CD8-positive, alpha-beta memory T cell (primary cell): ENCODE measurements at regions not wholly inside any gene's neighbourhood (a gene's known extent, or its start where the extent isn't known, plus 50 kb on each side); places are given as distances from the start of the nearest gene placed in this dataset.
A peak's percentile ranks its signal among the peaks of the same experiment; 100 is the strongest.
"Not testable (repeated sequence)": the region's sequence is repeated elsewhere in the genome, so short reads cannot be mapped to it uniquely, and the experiment has no call there.

Experiments
- CTCF ChIA-PET: fragments of 350-600 bp; sonication (Branson Sonifier 250); formaldehyde crosslinking; loops from one replicate; lab custom pipeline; 2021; ENCODE audit warnings: antibody characterized with exemption; lab: Charles Lee
- POLR2A ChIA-PET: fragments of 350-600 bp; sonication (Branson Sonifier 250); formaldehyde crosslinking; loops from one replicate; lab custom pipeline; 2021; ENCODE audit warnings: antibody characterized with exemption; lab: Charles Lee
- DNase-seq, 5 donors: peaks; one replicate each; pipeline versions ENCODE4 v3.0.0 to v3.0.0-alpha.2; 2020 to 2022; ENCODE audit warnings: mixed read lengths in 1 of 5
- H3K27ac ChIP-seq: one replicate; pipeline ENCODE4 v1.7.0; 2013; ENCODE audit warnings: low read depth, mild to moderate bottlenecking, low read length, moderate library complexity
- H3K27me3 ChIP-seq: 2 replicates; pipeline ENCODE4 v1.7.0; 2013; ENCODE audit warnings: low read length, mild to moderate bottlenecking; ENCODE audit not compliant: insufficient read depth, poor library complexity, severe bottlenecking
- H3K36me3 ChIP-seq: 2 replicates; pipeline ENCODE4 v1.7.0; 2013; ENCODE audit warnings: mild to moderate bottlenecking, low read length, moderate library complexity; ENCODE audit not compliant: insufficient read depth
- H3K4me1 ChIP-seq: 2 replicates; pipeline ENCODE4 v1.7.0; 2013; ENCODE audit warnings: mild to moderate bottlenecking, low read length, moderate library complexity; ENCODE audit not compliant: insufficient read depth
- H3K4me3 ChIP-seq: 2 replicates; pipeline ENCODE4 v1.7.0; 2013; ENCODE audit warnings: mild to moderate bottlenecking, low read length
- H3K9me3 ChIP-seq: 2 replicates; pipeline ENCODE4 v1.7.0; 2013; ENCODE audit warnings: mild to moderate bottlenecking, low read length
- H3K27ac Mint-ChIP-seq, 8 donors: one replicate each; pipeline ENCODE4 v1.8.0; 2020 to 2021; ENCODE audit warnings: mixed read lengths in 8 of 8, mild to moderate bottlenecking in 6 of 8, inconsistent platforms in 3 of 8, moderate library complexity in 3 of 8
- H3K27me3 Mint-ChIP-seq, 2 donors: one replicate each; pipeline ENCODE4 v1.8.0; 2020 to 2021; ENCODE audit warnings: mixed read lengths in 2 of 2, mild to moderate bottlenecking in 1 of 2, moderate library complexity in 1 of 2
- H3K36me3 Mint-ChIP-seq, 3 donors: one replicate each; pipeline ENCODE4 v1.8.0; 2020 to 2021; ENCODE audit warnings: mixed read lengths in 3 of 3, inconsistent platforms in 1 of 3, mild to moderate bottlenecking in 1 of 3
- H3K4me1 Mint-ChIP-seq, 3 donors: one replicate each; pipeline ENCODE4 v1.8.0; 2020 to 2021; ENCODE audit warnings: mixed read lengths in 3 of 3, inconsistent platforms in 1 of 3, mild to moderate bottlenecking in 1 of 3
- H3K4me3 Mint-ChIP-seq, 7 donors: one replicate each; pipeline ENCODE4 v1.8.0; 2020 to 2021; ENCODE audit warnings: mixed read lengths in 7 of 7, mild to moderate bottlenecking in 6 of 7, moderate library complexity in 4 of 7, inconsistent platforms in 2 of 7
- H3K9me3 Mint-ChIP-seq, 5 donors: one replicate each; pipeline ENCODE4 v1.8.0; 2020 to 2022; ENCODE audit warnings: mixed read lengths in 5 of 5, mild to moderate bottlenecking in 3 of 5, moderate library complexity in 2 of 5, inconsistent platforms in 1 of 5

- H3K4me3 Mint-ChIP-seq, H3K27me3 ChIP-seq, CTCF ChIA-PET, H3K9me3 ChIP-seq, H3K4me3 ChIP-seq, H3K9me3 Mint-ChIP-seq, H3K27ac Mint-ChIP-seq, H3K27ac ChIP-seq, H3K4me1 Mint-ChIP-seq, H3K36me3 Mint-ChIP-seq, H3K4me1 ChIP-seq, H3K27me3 Mint-ChIP-seq, POLR2A ChIA-PET, H3K36me3 ChIP-seq: not testable (repeated sequence)
- DNase-seq: peak in 1 of 5 donors; percentile 25
Observed at GRCh38 chr9:64370344-64370743, 914.7 kb downstream of the FOXD4L5 start.

- H3K4me1 Mint-ChIP-seq, H3K9me3 Mint-ChIP-seq, H3K4me3 Mint-ChIP-seq, H3K4me1 ChIP-seq, POLR2A ChIA-PET, DNase-seq, H3K27me3 ChIP-seq, H3K36me3 Mint-ChIP-seq, H3K36me3 ChIP-seq, CTCF ChIA-PET, H3K27me3 Mint-ChIP-seq, H3K27ac Mint-ChIP-seq, H3K27ac ChIP-seq, H3K4me3 ChIP-seq, H3K9me3 ChIP-seq: not testable (repeated sequence)
Observed at GRCh38 chr9:64369644-64370043, 915.4 kb downstream of the FOXD4L5 start.

- H3K4me1 Mint-ChIP-seq, H3K27ac Mint-ChIP-seq, H3K4me1 ChIP-seq, H3K36me3 ChIP-seq, H3K9me3 ChIP-seq, H3K27me3 Mint-ChIP-seq, POLR2A ChIA-PET, H3K36me3 Mint-ChIP-seq, H3K4me3 ChIP-seq, CTCF ChIA-PET, H3K27ac ChIP-seq, H3K27me3 ChIP-seq, H3K9me3 Mint-ChIP-seq: not testable (repeated sequence)
- H3K4me3 Mint-ChIP-seq: peak overlapping the region in 1 of 7 donors; percentile 28
- DNase-seq: peak; percentile 23 to 82 (median 42)
Observed at GRCh38 chr9:64369114-64369513, 915.9 kb downstream of the FOXD4L5 start.

DNA sequence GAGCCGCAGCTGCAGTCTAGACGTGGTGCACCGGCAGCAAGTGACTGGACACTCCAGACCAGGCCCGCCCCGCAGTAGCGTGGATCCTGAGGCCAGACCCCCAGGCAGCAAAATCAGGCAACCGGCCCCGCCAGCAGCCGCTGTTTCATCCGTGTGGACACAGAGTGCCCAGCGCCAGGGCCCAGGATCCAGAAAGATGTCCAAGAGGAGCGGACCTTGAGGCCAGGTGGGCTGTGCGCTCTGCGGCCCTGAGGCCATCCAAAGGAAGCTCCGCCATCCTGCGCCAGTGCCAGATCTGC is 916.4 kb downstream of the FOXD4L5 start:
- not testable (repeated sequence) for H3K27me3 ChIP-seq, H3K4me1 Mint-ChIP-seq
- peak overlapping the region in 3 of 7 donors; percentile 60 to 79 (median 65) for H3K4me3 Mint-ChIP-seq

GRCh38 chr9:64367826-64368643 is 917.0 kb downstream of the FOXD4L5 start:
- H3K36me3 Mint-ChIP-seq, H3K27ac ChIP-seq, H3K9me3 ChIP-seq, H3K4me3 ChIP-seq, H3K36me3 ChIP-seq, H3K27ac Mint-ChIP-seq, CTCF ChIA-PET, H3K27me3 ChIP-seq, H3K4me1 Mint-ChIP-seq, H3K27me3 Mint-ChIP-seq, H3K9me3 Mint-ChIP-seq, H3K4me1 ChIP-seq, POLR2A ChIA-PET: not testable (repeated sequence)
- DNase-seq: peak in 1 of 5 donors; percentile 4
- H3K4me3 Mint-ChIP-seq: peak overlapping the region in 3 of 7 donors; percentile 60 to 79 (median 65)

More for the DNA sequence above, 916.4 kb downstream of the FOXD4L5 start:
- DNase-seq, H3K9me3 Mint-ChIP-seq, H3K27ac Mint-ChIP-seq, H3K36me3 ChIP-seq, H3K36me3 Mint-ChIP-seq, H3K27ac ChIP-seq, H3K4me3 ChIP-seq, CTCF ChIA-PET, H3K27me3 Mint-ChIP-seq, POLR2A ChIA-PET, H3K9me3 ChIP-seq, H3K4me1 ChIP-seq: not testable (repeated sequence)
